Activated naive CD8-positive, alpha-beta T cell treated with anti-CD3 and anti-CD28 coated beads, Interleukin-2, amount 50 U/mL, for 24 hours (primary cell): ENCODE measurements at regions not wholly inside any gene's neighbourhood (a gene's known extent, or its start where the extent isn't known, plus 50 kb on each side); places are given as distances from the start of the nearest gene placed in this dataset.

Source experiments
- ATAC-seq: fragments of 150-1000 bp; cut with Tn5 transposase; one replicate; pipeline ENCODE4 v1.10.0; 2021
- DNase-seq: peaks from one replicate; pipeline ENCODE4 v3.0.0; 2021
- H3K27ac Mint-ChIP-seq: one replicate; pipeline ENCODE4 v1.8.0; 2021; ENCODE audit warnings: mild to moderate bottlenecking, mixed read lengths
- H3K27me3 Mint-ChIP-seq: one replicate; pipeline ENCODE4 v1.8.0; 2021; ENCODE audit warnings: mixed read lengths
- H3K36me3 Mint-ChIP-seq: one replicate; pipeline ENCODE4 v1.8.0; 2021; ENCODE audit warnings: low read depth, mixed read lengths
- H3K4me1 Mint-ChIP-seq: one replicate; pipeline ENCODE4 v1.8.0; 2021; ENCODE audit warnings: mixed read lengths
- H3K4me3 Mint-ChIP-seq: one replicate; pipeline ENCODE4 v1.8.0; 2021; ENCODE audit warnings: mild to moderate bottlenecking, moderate library complexity, mixed read lengths
- H3K9me3 Mint-ChIP-seq: one replicate; pipeline ENCODE4 v1.8.0; 2021; ENCODE audit warnings: mixed read lengths

DNA sequence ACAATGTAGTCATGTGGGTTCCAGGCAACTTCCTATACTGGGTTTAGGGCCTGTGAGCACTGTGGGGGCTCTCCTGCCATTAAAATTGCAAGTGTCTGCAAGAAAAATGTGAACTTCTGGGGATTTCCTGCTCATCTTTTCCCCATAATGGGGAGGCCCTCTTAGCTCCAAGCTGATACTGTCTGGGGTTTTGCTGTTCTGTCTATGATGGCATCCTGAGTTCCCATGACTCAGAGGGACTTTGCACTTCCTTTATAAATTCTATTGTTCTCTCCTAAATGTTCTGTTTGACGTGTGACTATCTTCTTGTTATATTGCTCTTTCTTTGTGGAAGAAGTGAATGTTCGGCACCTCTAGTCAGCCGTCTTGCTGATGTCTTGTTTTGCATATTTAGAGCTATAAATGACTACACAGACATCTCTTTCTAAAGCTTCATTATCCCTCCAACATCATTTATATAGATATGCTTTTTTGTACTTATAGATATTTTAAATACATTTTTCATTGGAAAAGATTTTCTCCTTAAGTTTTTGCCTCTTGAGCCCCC lies 465.8 kb downstream of the NAF1 start:
- Mint-ChIP-seq H3K4me1 (no peaks in the 10 kb centered on the region), H3K36me3 (no peaks in the 10 kb centered on the region), H3K9me3 (no peaks in the 10 kb centered on the region), H3K27ac (no peak overlapping the region), H3K4me3 (no peak overlapping the region), H3K27me3 (no peaks in the 10 kb centered on the region)
- ATAC-seq (no peak), DNase-seq (no peak)

DNA sequence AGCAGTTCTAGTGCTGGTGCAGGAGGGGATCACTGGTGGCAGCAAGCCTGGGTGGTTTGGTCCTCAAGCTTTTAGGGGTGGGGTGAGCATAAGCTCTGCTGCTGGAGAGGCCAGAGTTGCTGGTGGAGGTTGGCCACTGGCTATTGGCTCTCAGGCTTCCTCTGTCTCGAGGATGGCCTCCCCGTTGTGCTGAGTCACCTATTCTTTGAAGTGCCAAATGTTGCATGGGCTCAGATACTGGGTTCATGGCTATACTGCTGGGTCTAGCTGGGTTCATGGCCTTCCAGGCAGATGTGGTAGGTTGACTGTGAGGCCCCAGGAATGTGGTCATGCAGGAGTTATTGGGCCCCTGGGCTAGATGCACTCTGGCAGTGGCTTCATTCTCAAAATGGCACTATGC lies 466.3 kb downstream of the NAF1 start:
- no peak overlapping the region for H3K4me3 Mint-ChIP-seq
- no peak overlapping the region for H3K27ac Mint-ChIP-seq
- H3K27me3 Mint-ChIP-seq, result no peaks in the 10 kb centered on the region
- no peaks in the 10 kb centered on the region for H3K9me3 Mint-ChIP-seq
- H3K4me1 Mint-ChIP-seq, result no peaks in the 10 kb centered on the region
- H3K36me3 Mint-ChIP-seq, result no peaks in the 10 kb centered on the region
- DNase-seq (no peak), ATAC-seq (no peak)

DNA sequence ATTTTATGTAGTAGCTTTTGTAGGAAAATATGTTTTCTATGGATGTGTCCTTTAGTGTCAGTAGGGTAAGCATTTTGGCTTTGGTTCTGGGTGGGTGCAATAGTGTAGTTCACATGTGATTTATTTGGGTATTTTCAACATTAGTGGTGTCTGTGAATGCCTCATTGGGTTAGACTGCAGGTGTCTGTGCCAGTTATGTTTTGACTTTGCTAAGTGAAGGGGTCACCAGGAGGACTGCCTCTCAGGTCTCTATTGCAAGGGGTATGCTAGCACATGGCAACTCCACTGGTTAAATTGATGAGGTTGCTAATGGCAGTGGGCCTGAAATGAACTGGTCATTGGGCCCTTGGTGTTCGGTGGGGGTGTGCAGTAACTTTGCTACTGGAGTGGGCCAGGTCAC lies 467.1 kb downstream of the NAF1 start:
- Mint-ChIP-seq H3K27me3 (no peaks in the 10 kb centered on the region), H3K4me1 (no peaks in the 10 kb centered on the region), H3K9me3 (no peaks in the 10 kb centered on the region), H3K36me3 (no peaks in the 10 kb centered on the region), H3K27ac (no peak overlapping the region), H3K4me3 (no peak overlapping the region)
- no peak for DNase-seq
- ATAC-seq, result no peak

DNA sequence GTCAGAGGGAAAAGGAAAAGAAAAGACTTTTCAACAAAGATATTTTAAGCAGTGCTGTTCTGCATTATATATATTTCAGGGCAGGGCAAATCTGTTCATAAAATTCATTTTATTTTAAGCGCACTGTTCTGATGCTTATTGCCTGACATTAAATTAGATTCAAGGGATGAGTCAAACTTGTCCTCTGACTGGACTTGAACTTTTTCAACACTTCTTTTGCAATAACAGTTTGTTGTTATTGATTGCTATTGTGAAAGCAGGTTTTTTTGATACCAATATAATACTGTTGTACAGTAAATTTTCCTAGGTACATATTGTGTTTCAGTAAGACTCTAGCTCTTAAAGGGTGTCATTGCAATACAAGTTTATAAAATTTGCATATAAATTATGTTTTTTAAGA lies 481.3 kb downstream of the NAF1 start:
- H3K27me3 Mint-ChIP-seq, result no peaks in the 10 kb centered on the region
- H3K4me1 Mint-ChIP-seq, result no peaks in the 10 kb centered on the region
- H3K4me3 Mint-ChIP-seq, result no peak overlapping the region
- no peaks in the 10 kb centered on the region for H3K36me3 Mint-ChIP-seq
- H3K9me3 Mint-ChIP-seq, result no peaks in the 10 kb centered on the region
- H3K27ac Mint-ChIP-seq, result no peak overlapping the region
- DNase-seq (no peak), ATAC-seq (no peak)

DNA sequence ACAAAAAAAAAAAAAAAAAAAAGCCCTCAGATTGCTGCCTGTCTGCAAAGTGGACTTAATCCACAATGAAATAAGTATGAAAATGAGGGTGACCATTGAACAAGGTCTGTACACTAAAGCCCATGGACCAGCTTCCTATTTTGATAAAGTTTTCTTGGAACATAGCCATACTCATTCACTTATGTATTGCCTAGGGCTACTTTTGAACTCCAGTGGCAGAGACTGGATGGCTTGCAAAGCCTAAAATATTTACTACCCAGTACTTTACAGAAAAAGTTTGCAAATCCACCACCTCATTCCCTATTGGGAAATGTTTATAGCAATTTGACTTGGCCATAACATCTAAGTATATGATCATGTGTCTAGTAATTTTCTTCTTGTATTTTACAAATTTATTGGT lies 481.7 kb downstream of the NAF1 start:
- no peak for ATAC-seq
- no peaks in the 10 kb centered on the region for H3K27me3 Mint-ChIP-seq

DNA sequence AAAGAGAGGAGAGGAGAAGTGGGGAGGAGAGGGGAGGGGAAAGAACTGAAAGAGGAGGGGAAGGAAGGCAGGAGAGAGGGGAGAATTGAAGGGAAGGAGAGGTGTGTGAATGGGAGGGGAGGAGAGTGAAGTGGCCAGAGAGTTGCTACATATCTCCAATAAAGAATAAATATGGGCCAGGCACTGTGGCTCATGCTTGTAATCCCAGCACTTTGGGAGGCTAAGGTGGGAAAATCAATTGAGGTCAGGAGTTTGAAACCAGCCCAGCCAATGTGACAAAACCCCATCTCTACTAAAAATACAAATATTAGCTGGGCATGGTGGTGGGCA lies 482.4 kb downstream of the NAF1 start:
- DNase-seq (no peak), ATAC-seq (no peak)
- no peaks in the 10 kb centered on the region for H3K27me3 Mint-ChIP-seq
- no peaks in the 10 kb centered on the region for H3K36me3 Mint-ChIP-seq
- H3K27ac Mint-ChIP-seq, result no peak overlapping the region
- H3K4me1 Mint-ChIP-seq, result no peaks in the 10 kb centered on the region
- H3K4me3 Mint-ChIP-seq, result no peak overlapping the region
- no peaks in the 10 kb centered on the region for H3K9me3 Mint-ChIP-seq

More for the DNA sequence above, 481.7 kb downstream of the NAF1 start:
- no peak overlapping the region for H3K4me3 Mint-ChIP-seq
- DNase-seq, result no peak
- H3K27ac Mint-ChIP-seq, result no peak overlapping the region
- no peaks in the 10 kb centered on the region for H3K36me3 Mint-ChIP-seq
- H3K9me3 Mint-ChIP-seq, result no peaks in the 10 kb centered on the region
- H3K4me1 Mint-ChIP-seq, result no peaks in the 10 kb centered on the region

DNA sequence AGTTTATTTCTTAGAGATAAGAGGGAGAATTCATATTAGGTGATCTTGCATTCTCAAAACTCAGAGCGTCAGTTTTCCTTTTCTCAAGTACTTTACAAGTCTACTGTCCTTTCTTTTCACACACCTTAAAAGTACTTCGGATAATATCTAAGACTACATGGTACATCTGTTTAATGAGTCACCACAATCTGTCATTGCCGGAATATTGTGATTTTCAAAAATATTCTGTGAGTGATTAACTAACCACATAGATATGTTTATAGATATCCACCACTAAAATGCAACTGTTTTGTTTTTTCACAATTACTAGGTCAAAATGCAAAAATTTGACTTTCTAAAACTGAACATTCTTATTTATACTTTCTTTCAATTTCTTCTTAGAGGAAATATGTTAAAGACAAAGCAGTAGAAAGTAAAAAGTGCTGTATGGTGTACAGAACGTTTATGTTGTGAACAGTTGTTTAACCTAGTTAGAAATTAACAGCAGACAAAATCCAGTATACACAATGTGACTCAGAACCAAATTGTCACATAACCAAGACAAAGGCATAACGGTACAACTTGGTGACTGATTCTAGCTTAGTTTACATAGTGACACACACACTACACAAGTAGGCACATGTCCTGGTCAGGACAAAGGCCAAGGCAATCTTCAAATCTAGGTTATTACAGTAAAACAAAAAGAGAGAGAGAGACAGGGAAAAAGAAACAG lies 482.9 kb downstream of the NAF1 start:
- Mint-ChIP-seq H3K36me3 (no peaks in the 10 kb centered on the region), H3K4me1 (no peaks in the 10 kb centered on the region), H3K4me3 (no peak overlapping the region), H3K9me3 (peaks cover 1% of the 10 kb centered on the region), H3K27ac (no peak overlapping the region), H3K27me3 (no peaks in the 10 kb centered on the region)
- ATAC-seq (no peak), DNase-seq (no peak)

DNA sequence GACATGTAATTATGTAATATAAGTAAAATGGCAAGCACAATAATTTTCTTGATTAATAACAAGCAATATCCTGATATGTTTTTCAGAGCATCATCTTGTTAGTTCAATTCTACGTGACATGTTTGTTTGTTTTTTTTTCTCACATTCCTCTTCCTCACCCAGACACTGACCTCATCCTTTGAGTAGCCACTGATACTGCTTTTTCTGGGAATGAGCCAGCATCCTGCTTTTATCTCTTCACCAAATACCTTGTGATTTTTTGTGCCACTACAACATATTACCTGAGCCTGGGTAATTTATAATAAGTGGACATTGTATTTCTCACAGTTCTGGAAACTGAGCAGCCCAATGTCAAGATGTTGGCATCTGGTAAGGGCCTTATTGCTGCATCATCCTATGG lies 484.0 kb downstream of the NAF1 start:
- DNase-seq (no peak), ATAC-seq (no peak)
- H3K27ac Mint-ChIP-seq, result no peak overlapping the region
- H3K4me3 Mint-ChIP-seq, result no peak overlapping the region
- H3K27me3 Mint-ChIP-seq, result no peaks in the 10 kb centered on the region
- no peaks in the 10 kb centered on the region for H3K36me3 Mint-ChIP-seq
- H3K9me3 Mint-ChIP-seq, result peaks cover 10% of the 10 kb centered on the region
- no peaks in the 10 kb centered on the region for H3K4me1 Mint-ChIP-seq

DNA sequence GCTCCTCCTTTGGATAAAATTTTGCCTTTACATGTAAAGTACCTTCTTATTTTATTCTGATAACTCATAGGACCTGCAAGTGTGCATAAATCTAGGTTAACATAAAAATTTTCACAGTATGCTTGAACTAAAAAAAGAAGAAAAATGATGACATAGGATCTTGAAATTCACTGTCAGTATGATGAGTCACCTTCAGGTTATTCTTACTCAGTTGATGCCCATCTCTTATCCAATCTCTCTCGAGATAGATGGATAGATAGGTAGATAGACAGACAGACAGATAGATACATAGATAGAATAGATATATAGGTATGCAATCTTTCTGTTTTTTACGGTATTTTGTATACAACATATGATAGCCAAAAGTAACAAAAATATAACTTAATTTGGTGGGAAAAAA lies 485.5 kb downstream of the NAF1 start:
- no peak overlapping the region for H3K4me3 Mint-ChIP-seq
- H3K4me1 Mint-ChIP-seq, result no peaks in the 10 kb centered on the region
- no peak overlapping the region for H3K27ac Mint-ChIP-seq
- peaks cover 16% of the 10 kb centered on the region for H3K9me3 Mint-ChIP-seq
- H3K36me3 Mint-ChIP-seq, result no peaks in the 10 kb centered on the region
- ATAC-seq (no peak), DNase-seq (no peak)
- no peaks in the 10 kb centered on the region for H3K27me3 Mint-ChIP-seq

DNA sequence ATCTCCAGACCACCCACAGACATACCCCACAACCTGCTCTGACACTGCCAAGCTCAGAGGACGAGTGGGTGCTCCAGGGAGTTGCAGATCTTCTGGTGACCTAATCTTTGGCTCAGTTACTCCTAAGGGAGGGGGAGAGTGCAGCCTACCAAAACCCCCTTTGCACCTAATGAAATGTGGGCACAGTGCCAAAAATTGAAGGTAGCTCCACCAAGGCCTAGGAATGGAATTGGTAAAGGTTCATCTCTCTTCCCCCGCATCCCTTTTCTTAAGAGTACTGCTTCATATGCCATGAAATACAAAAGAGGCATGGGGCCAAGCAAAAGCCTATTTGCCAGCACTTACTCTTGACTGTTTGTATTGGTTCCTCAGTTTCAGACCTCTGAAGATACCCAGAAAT lies 491.0 kb downstream of the NAF1 start:
- no peak for ATAC-seq
- H3K4me1 Mint-ChIP-seq, result no peaks in the 10 kb centered on the region
- H3K9me3 Mint-ChIP-seq, result peaks cover 21% of the 10 kb centered on the region
- no peak for DNase-seq
- no peak overlapping the region for H3K4me3 Mint-ChIP-seq
- no peaks in the 10 kb centered on the region for H3K36me3 Mint-ChIP-seq
- no peak overlapping the region for H3K27ac Mint-ChIP-seq
- H3K27me3 Mint-ChIP-seq, result no peaks in the 10 kb centered on the region

DNA sequence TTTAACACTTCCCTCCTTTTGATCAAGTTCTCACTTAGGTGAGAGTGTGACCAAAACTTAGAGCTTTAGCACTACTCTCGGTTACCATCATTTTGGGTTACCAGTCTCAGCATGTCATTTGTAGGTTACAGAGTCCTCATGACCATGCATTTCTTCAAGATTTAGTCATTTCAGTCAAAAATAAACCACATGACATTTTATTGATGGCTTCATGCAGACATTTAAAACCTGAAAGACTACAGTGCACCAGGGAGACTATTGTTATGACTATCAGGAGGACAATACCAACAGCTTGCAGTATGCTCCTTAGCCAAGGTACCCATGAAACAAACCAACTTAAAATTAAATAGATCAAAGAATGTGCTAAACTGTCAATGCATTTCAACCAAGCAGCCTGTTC lies 498.1 kb upstream of the FSTL5 start:
- H3K9me3 Mint-ChIP-seq, result peaks cover 12% of the 10 kb centered on the region
- ATAC-seq (no peak), DNase-seq (no peak)
- no peak overlapping the region for H3K4me3 Mint-ChIP-seq
- no peak overlapping the region for H3K27ac Mint-ChIP-seq
- no peaks in the 10 kb centered on the region for H3K36me3 Mint-ChIP-seq
- H3K4me1 Mint-ChIP-seq, result no peaks in the 10 kb centered on the region
- H3K27me3 Mint-ChIP-seq, result no peaks in the 10 kb centered on the region

DNA sequence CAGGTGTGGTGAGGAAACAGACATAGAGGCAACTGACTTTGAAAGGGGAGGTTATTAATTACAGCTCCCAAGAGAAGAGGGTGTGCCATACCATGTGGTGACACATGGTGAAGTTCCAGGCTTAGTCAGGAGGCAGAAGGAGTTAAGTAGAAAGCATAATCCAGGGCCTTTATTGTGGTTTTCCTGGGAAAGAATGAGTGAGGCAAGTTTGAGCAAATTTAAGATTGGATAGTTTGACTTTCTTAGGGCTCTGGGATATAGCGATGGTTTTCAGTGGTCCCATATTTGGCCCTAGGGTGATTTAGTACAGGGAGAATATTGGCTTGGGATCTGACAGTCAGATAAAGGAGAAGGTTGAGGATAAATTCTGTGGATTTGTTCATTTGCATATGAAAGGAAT lies 495.9 kb upstream of the FSTL5 start:
- ATAC-seq (no peak), DNase-seq (no peak)
- no peaks in the 10 kb centered on the region for H3K27me3 Mint-ChIP-seq
- no peak overlapping the region for H3K27ac Mint-ChIP-seq
- no peak overlapping the region for H3K4me3 Mint-ChIP-seq
- H3K9me3 Mint-ChIP-seq, result peaks cover 5% of the 10 kb centered on the region
- H3K36me3 Mint-ChIP-seq, result no peaks in the 10 kb centered on the region
- H3K4me1 Mint-ChIP-seq, result no peaks in the 10 kb centered on the region

DNA sequence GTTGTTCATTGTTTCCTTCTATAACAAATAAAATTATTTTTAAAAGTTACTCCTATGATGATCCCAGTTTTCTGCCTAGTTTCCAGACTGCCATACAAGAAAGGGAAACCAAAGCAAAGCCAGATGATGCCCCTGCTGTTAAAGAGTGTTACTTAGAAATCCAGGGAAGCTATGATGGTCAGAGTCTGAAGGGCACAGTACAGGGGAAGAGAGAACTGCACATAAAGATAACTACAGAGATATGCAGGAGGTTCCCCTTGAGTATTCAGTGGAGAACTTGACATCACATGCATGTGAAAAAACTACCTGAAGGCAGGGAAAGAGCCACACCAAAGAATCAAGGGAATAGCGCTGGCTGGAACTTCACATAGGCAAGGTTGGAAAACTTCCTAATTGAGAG lies 494.2 kb upstream of the FSTL5 start:
- no peak for DNase-seq
- H3K27me3 Mint-ChIP-seq, result no peaks in the 10 kb centered on the region
- no peaks in the 10 kb centered on the region for H3K9me3 Mint-ChIP-seq

DNA sequence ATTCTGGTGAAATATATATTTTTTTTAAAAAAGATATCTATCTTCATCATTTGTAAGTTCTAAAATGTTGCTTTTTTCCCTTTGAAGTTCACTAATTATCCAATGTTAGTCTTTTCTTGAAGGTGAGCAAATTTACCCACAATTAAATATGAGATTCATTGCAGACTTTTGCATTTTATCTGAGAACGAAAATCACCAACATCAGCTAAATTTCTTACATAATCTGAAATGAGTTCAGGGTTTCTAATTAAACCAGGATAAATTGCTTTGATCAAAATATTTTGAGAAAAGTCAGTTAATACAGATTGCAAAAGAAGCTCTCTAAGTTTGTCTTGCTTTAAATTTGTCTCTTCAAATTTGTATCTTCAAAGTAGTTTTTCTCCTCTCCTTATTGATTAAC lies 486.4 kb upstream of the FSTL5 start:
- DNase-seq (no peak), ATAC-seq (no peak)
- Mint-ChIP-seq H3K4me3 (no peak overlapping the region), H3K27ac (no peak overlapping the region), H3K27me3 (no peaks in the 10 kb centered on the region), H3K4me1 (no peaks in the 10 kb centered on the region), H3K36me3 (no peaks in the 10 kb centered on the region), H3K9me3 (peaks cover 6% of the 10 kb centered on the region)

More for the DNA sequence above, 494.2 kb upstream of the FSTL5 start:
- ATAC-seq, result no peak
- Mint-ChIP-seq H3K27ac (no peak overlapping the region), H3K36me3 (no peaks in the 10 kb centered on the region), H3K4me3 (no peak overlapping the region), H3K4me1 (no peaks in the 10 kb centered on the region)

DNA sequence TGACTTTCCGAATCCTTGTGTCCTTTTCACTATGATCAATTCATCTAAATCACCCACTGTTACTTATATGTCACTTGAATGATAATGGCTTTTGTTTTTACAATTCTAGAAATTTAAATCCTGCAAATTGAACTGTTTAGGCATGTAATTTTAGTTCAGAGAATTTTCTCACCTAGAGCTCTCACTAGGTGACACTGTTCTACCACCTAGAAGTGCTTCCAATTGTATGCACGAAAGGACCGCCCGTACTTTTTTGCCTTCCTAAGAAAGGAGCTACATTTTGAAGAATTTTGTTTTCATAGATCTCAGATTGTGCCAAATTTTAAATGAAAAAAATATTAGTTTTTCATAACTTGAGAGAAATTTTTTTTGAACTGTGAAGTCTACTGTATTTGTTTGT lies 481.6 kb upstream of the FSTL5 start:
- no peaks in the 10 kb centered on the region for H3K36me3 Mint-ChIP-seq
- H3K9me3 Mint-ChIP-seq, result peaks cover 11% of the 10 kb centered on the region
- H3K27ac Mint-ChIP-seq, result no peak overlapping the region
- no peak for DNase-seq
- H3K4me3 Mint-ChIP-seq, result no peak overlapping the region
- no peaks in the 10 kb centered on the region for H3K4me1 Mint-ChIP-seq
- no peaks in the 10 kb centered on the region for H3K27me3 Mint-ChIP-seq
- no peak for ATAC-seq

DNA sequence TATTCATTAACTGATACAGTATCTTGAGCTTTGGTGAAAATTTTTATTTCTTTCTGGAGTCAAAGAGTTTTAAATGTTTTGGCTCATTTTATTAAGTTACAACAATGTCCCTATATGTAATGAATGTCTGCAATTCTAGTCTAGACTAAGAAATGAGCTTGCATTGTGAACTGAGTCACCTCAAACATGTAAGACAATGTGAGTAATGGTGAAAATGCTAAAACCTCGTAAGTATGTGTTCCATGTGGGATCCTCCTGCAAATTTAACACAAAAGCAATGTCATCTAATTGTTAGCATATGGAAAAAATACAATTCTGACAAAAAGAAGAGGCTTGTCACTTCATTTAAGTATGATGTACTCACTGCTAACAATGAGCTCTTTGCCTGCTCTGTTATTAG lies 480.5 kb upstream of the FSTL5 start:
- no peak for DNase-seq
- Mint-ChIP-seq H3K27me3 (no peaks in the 10 kb centered on the region), H3K4me1 (no peaks in the 10 kb centered on the region), H3K9me3 (peaks cover 11% of the 10 kb centered on the region), H3K36me3 (no peaks in the 10 kb centered on the region), H3K4me3 (no peak overlapping the region), H3K27ac (no peak overlapping the region)
- no peak for ATAC-seq
